ENCODE measurements at regions not wholly inside any gene's neighbourhood (a gene's known extent, or its start where the extent isn't known, plus 50 kb on each side); places are given as distances from the start of the nearest gene placed in this dataset.

GRCh38 chr1:81554108-81554507, 246.6 kb upstream of the ADGRL2 start:
- no peak for TF ChIP-seq CTCF (IDR thresholded peaks at IDR 0.05)
- Histone ChIP-seq H3K4me1 (peaks cover 8% of the 10 kb centered on the region), H3K27me3 (no peaks in the 10 kb centered on the region), H3K9me3 (no peaks in the 10 kb centered on the region), H3K4me3 (no peak overlapping the region), H3K27ac (no peak overlapping the region), H3K36me3 (no peaks in the 10 kb centered on the region)
- intact Hi-C loops (cut with DNase I): no loop called here
- DNase-seq: no peak
- no peak for ATAC-seq

GRCh38 chr1:81553503-81553902, 247.2 kb upstream of the ADGRL2 start:
- ATAC-seq (no peak), DNase-seq (no peak)
- H3K9me3 ChIP-seq: no peaks in the 10 kb centered on the region
- H3K27ac ChIP-seq: no peak overlapping the region
- no peaks in the 10 kb centered on the region for H3K27me3 ChIP-seq
- H3K4me3 ChIP-seq: no peak overlapping the region
- intact Hi-C loops (cut with DNase I): no loop called here
- TF ChIP-seq CTCF (IDR thresholded peaks at IDR 0.05): no peak
- H3K36me3 ChIP-seq: no peaks in the 10 kb centered on the region
- H3K4me1 ChIP-seq: peaks cover 8% of the 10 kb centered on the region

GRCh38 chr1:81551946-81552345, 248.8 kb upstream of the ADGRL2 start:
- DNase-seq (no peak), ATAC-seq (peak; percentile 89)
- no peaks in the 10 kb centered on the region for H3K27me3 ChIP-seq
- intact Hi-C loops (cut with DNase I): no loop called here
- no peak overlapping the region for H3K4me3 ChIP-seq
- no peak overlapping the region for H3K27ac ChIP-seq
- no peaks in the 10 kb centered on the region for H3K9me3 ChIP-seq
- no peak for TF ChIP-seq CTCF (IDR thresholded peaks at IDR 0.05)
- H3K4me1 ChIP-seq: peaks cover 8% of the 10 kb centered on the region
- H3K36me3 ChIP-seq: no peaks in the 10 kb centered on the region

- DNase-seq: no peak
- ATAC-seq: peak; percentile 28
These were observed 250.0 kb upstream of the ADGRL2 start for GRCh38 chr1:81550753-81551152.

GRCh38 chr1:81549588-81550127, 251.1 kb upstream of the ADGRL2 start:
- H3K36me3 ChIP-seq: no peaks in the 10 kb centered on the region
- H3K27ac ChIP-seq: no peak overlapping the region
- intact Hi-C loops (cut with DNase I): no loop called here
- H3K4me1 ChIP-seq: peaks cover 8% of the 10 kb centered on the region
- ATAC-seq: peak; percentile 76
- TF ChIP-seq CTCF (IDR thresholded peaks at IDR 0.05): peak; percentile 51
- no peaks in the 10 kb centered on the region for H3K27me3 ChIP-seq
- H3K9me3 ChIP-seq: no peaks in the 10 kb centered on the region
- H3K4me3 ChIP-seq: no peak overlapping the region
- no peak for DNase-seq

More at GRCh38 chr1:81550753-81551152, 250.0 kb upstream of the ADGRL2 start:
- intact Hi-C loops (cut with DNase I): no loop called here
- Histone ChIP-seq H3K36me3 (no peaks in the 10 kb centered on the region), H3K27me3 (no peaks in the 10 kb centered on the region), H3K4me1 (peaks cover 8% of the 10 kb centered on the region), H3K9me3 (no peaks in the 10 kb centered on the region), H3K4me3 (no peak overlapping the region), H3K27ac (no peak overlapping the region)
- no peak for TF ChIP-seq CTCF (IDR thresholded peaks at IDR 0.05)
